ENCODE measurements at regions not wholly inside any gene's neighbourhood (a gene's known extent, or its start where the extent isn't known, plus 50 kb on each side); places are given as distances from the start of the nearest gene placed in this dataset.

GRCh38 chr6:82084324-82084920, 163.1 kb downstream of the IBTK start:
- TF ChIP-seq CTCF (IDR thresholded peaks at IDR 0.05; ENCODE audit: low read depth, low read length, missing control alignments): no peak
- H3K4me3 ChIP-seq (ENCODE audit: low read depth, low read length): no peak overlapping the region
- DNase-seq (ENCODE audit: low read depth): no peak

- no peak overlapping the region for H3K4me3 ChIP-seq (ENCODE audit: low read depth, low read length)
- no peak for TF ChIP-seq CTCF (IDR thresholded peaks at IDR 0.05; ENCODE audit: low read depth, low read length, missing control alignments)
- DNase-seq (ENCODE audit: low read depth): no peak
Measured at GRCh38 chr6:82083646-82084045, 163.9 kb downstream of the IBTK start.

- DNase-seq (ENCODE audit: low read depth): no peak
- no peak overlapping the region for H3K4me3 ChIP-seq (ENCODE audit: low read depth, low read length)
- no peak for TF ChIP-seq CTCF (IDR thresholded peaks at IDR 0.05; ENCODE audit: low read depth, low read length, missing control alignments)
Measured at GRCh38 chr6:82080767-82081166, 166.8 kb downstream of the IBTK start.

GRCh38 chr6:82078286-82078908, 169.1 kb downstream of the IBTK start:
- H3K4me3 ChIP-seq (ENCODE audit: low read depth, low read length): no peak overlapping the region
- DNase-seq (ENCODE audit: low read depth): no peak
- TF ChIP-seq CTCF (IDR thresholded peaks at IDR 0.05; ENCODE audit: low read depth, low read length, missing control alignments): no peak

GRCh38 chr6:82076916-82077315, 170.6 kb downstream of the IBTK start:
- TF ChIP-seq CTCF (IDR thresholded peaks at IDR 0.05; ENCODE audit: low read depth, low read length, missing control alignments): no peak
- no peak overlapping the region for H3K4me3 ChIP-seq (ENCODE audit: low read depth, low read length)
- no peak for DNase-seq (ENCODE audit: low read depth)

GRCh38 chr6:82074556-82074955, 173.0 kb downstream of the IBTK start:
- no peak for DNase-seq (ENCODE audit: low read depth)
- H3K4me3 ChIP-seq (ENCODE audit: low read depth, low read length): no peak overlapping the region
- no peak for TF ChIP-seq CTCF (IDR thresholded peaks at IDR 0.05; ENCODE audit: low read depth, low read length, missing control alignments)

GRCh38 chr6:82073484-82073883, 174.1 kb downstream of the IBTK start:
- TF ChIP-seq CTCF (IDR thresholded peaks at IDR 0.05; ENCODE audit: low read depth, low read length, missing control alignments): no peak
- DNase-seq (ENCODE audit: low read depth): no peak
- no peak overlapping the region for H3K4me3 ChIP-seq (ENCODE audit: low read depth, low read length)
